ENCODE measurements at regions not wholly inside any gene's neighbourhood (a gene's known extent, or its start where the extent isn't known, plus 50 kb on each side); places are given as distances from the start of the nearest gene placed in this dataset.

GRCh38 chr4:8679032-8679431, 86.5 kb downstream of the CPZ start:
- H3K27ac ChIP-seq (ENCODE audit: insufficient read depth, low read depth, low read length), result no peak overlapping the region
- no peaks in the 10 kb centered on the region for H4K20me1 ChIP-seq (replicated peaks; ENCODE audit: control insufficient read depth, extremely low read depth, insufficient read depth, low read length)
- no peaks in the 10 kb centered on the region for H3K4me1 ChIP-seq (ENCODE audit: control insufficient read depth, extremely low read depth, insufficient read depth, low read length)
- no peaks in the 10 kb centered on the region for H3K27me3 ChIP-seq (ENCODE audit: control insufficient read depth in 2 of 2, insufficient read depth in 2 of 2, low read length in 2 of 2)
- H3K9me3 ChIP-seq (replicated peaks; ENCODE audit: control insufficient read depth, insufficient read depth, low read length), result no peaks in the 10 kb centered on the region
- no peak overlapping the region for H3K9ac ChIP-seq (replicated peaks; ENCODE audit: extremely low read depth, insufficient read depth, low read length)
- FAIRE-seq (no peak), DNase-seq (ENCODE audit: low read depth, low spot score) (no peak)
- no peaks in the 10 kb centered on the region for H3K36me3 ChIP-seq (ENCODE audit: control insufficient read depth in 2 of 2, extremely low read depth in 1 of 2, insufficient read depth in 2 of 2, low read length in 2 of 2)
- intact Hi-C loops (cut with micrococcal nuclease) (no loop called here), dilution Hi-C loops (cut with MboI; ENCODE audit: extremely low pct_ligation_motif_present, low sequenced_read_pairs) (no loop called here)
- POLR2A ChIA-PET, result no interaction called here
- no peaks in the 10 kb centered on the region for H3K9me1 ChIP-seq (replicated peaks; ENCODE audit: control insufficient read depth, extremely low read depth, insufficient read depth, low read length)
- BruUV-seq (replicated peaks), result no TSS peak
- H3K79me2 ChIP-seq (ENCODE audit: control insufficient read depth, insufficient read depth, low read length), result no peaks in the 10 kb centered on the region
- H2AFZ ChIP-seq (ENCODE audit: low read depth, low read length), result no peak overlapping the region
- CTCF ChIA-PET, result no interaction called here
- H3K4me3 ChIP-seq (replicated peaks in 1 of 3; ENCODE audit: insufficient read depth in 1 of 3, low read depth in 1 of 3, low read length in 3 of 3), result no peak overlapping the region
- TF ChIP-seq MYC (IDR thresholded peaks at IDR 0.05; ENCODE audit: low read depth, low read length), result no peak
- TF ChIP-seq JUN (IDR thresholded peaks at IDR 0.05; ENCODE audit: borderline replicate concordance, insufficient read depth, insufficient read length, low read depth), result no peak
- TF ChIP-seq CTCF (IDR thresholded peaks at IDR 0.05; ENCODE audit: extremely low read depth in 1 of 2, insufficient read depth in 1 of 2, low read depth in 1 of 2, low read length in 2 of 2), result no peak
- TF ChIP-seq GATA2 (IDR thresholded peaks at IDR 0.05; ENCODE audit: insufficient read depth, insufficient read length, low read depth, low read length), result no peak
- no peak for TF ChIP-seq POLR2A (IDR thresholded peaks at IDR 0.05; ENCODE audit: low read depth, low read length)
- no peak for TF ChIP-seq MAX (IDR thresholded peaks at IDR 0.05; ENCODE audit: insufficient read depth, insufficient read length)
- no peak for TF ChIP-seq FOS (IDR thresholded peaks at IDR 0.05; ENCODE audit: borderline replicate concordance, insufficient read depth, low read length)
- no peak for TF ChIP-seq POLR2AphosphoS5 (IDR thresholded peaks at IDR 0.05; ENCODE audit: insufficient read depth, low read depth, low read length)
- no peak for TF ChIP-seq EZH2 (IDR thresholded peaks at IDR 0.05; ENCODE audit: borderline replicate concordance, low read depth, low read length, severe bottlenecking)
- H3K4me2 ChIP-seq (ENCODE audit: insufficient read depth, low read length), result no peak overlapping the region
